Endodermal cell (in vitro differentiated cells): ENCODE measurements at regions not wholly inside any gene's neighbourhood (a gene's known extent, or its start where the extent isn't known, plus 50 kb on each side); places are given as distances from the start of the nearest gene placed in this dataset.

Experiments used
- DNase-seq: peaks from one replicate; pipeline ENCODE4 v3.0.0-alpha.2; 2017
- H3K27ac ChIP-seq: 2 replicates; pipeline ENCODE4 v1.5.1; 2013; ENCODE audit warnings: mild to moderate bottlenecking, low read depth, low read length, moderate library complexity
- H3K27me3 ChIP-seq: 2 replicates; pipeline ENCODE4 v1.6.1; 2013; ENCODE audit warnings: mild to moderate bottlenecking, low read length, moderate library complexity; ENCODE audit not compliant: insufficient read depth, control insufficient read depth, poor library complexity, severe bottlenecking
- H3K36me3 ChIP-seq: 2 replicates; pipeline ENCODE4 v1.7.0; 2013; ENCODE audit warnings: mild to moderate bottlenecking, low read length, moderate library complexity; ENCODE audit not compliant: control insufficient read depth, insufficient read depth
- H3K4me1 ChIP-seq: one replicate; pipeline ENCODE4 v1.7.0; 2013; ENCODE audit warnings: low read length; ENCODE audit not compliant: control insufficient read depth, insufficient read depth
- H3K4me3 ChIP-seq: 2 replicates; pipeline ENCODE4 v1.5.1; 2013; ENCODE audit warnings: mild to moderate bottlenecking, low read length, moderate library complexity
- H3K9ac ChIP-seq: 2 replicates; pipeline ENCODE4 v1.6.1; 2013; ENCODE audit warnings: mild to moderate bottlenecking, low read length, moderate library complexity; ENCODE audit not compliant: poor library complexity, severe bottlenecking; ENCODE audit errors: extremely low read depth
- H3K9me3 ChIP-seq: 2 replicates; pipeline ENCODE4 v1.6.1; 2013; ENCODE audit warnings: mild to moderate bottlenecking, low read length, moderate library complexity; ENCODE audit not compliant: control insufficient read depth
- H3K27ac Mint-ChIP-seq: 2 replicates; pipeline ENCODE4 v1.8.0; 2020; ENCODE audit warnings: mixed read lengths
- H3K27me3 Mint-ChIP-seq: 2 replicates; pipeline ENCODE4 v1.8.0; 2021; ENCODE audit warnings: mild to moderate bottlenecking, mixed read lengths; ENCODE audit not compliant: insufficient read depth
- H3K36me3 Mint-ChIP-seq: 2 replicates; pipeline ENCODE4 v1.8.0; 2020; ENCODE audit warnings: low read depth, mixed read lengths
- H3K4me1 Mint-ChIP-seq: 2 replicates; pipeline ENCODE4 v1.8.0; 2020; ENCODE audit warnings: mixed read lengths
- H3K4me3 Mint-ChIP-seq: 2 replicates; pipeline ENCODE4 v1.8.0; 2020; ENCODE audit warnings: mild to moderate bottlenecking, moderate library complexity, mixed read lengths
- H3K9me3 Mint-ChIP-seq: 2 replicates; pipeline ENCODE4 v1.8.0; 2020; ENCODE audit warnings: mild to moderate bottlenecking, mixed read lengths
- WGBS, 2 experiments: methylation state at CpG; one replicate each; pipeline versions ENCODE4 v1.1.5 to v1.1.7; 2013; ENCODE audit warnings: missing lambda C conversion rate in 2 of 2, mixed read lengths in 1 of 2; ENCODE audit not compliant: insufficient coverage in 1 of 2, insufficient read length in 1 of 2; 5-methylcytosine and 5-hydroxymethylcytosine counted together
- TF ChIP-seq, protein P1 (sequence below): fragments of 200-600 bp; sonication (generic); conservative IDR thresholded peaks from 2 replicates; pipeline ENCODE4 v1.5.0; 2021; ENCODE audit warnings: antibody characterized with exemption, mild to moderate bottlenecking

DNA sequence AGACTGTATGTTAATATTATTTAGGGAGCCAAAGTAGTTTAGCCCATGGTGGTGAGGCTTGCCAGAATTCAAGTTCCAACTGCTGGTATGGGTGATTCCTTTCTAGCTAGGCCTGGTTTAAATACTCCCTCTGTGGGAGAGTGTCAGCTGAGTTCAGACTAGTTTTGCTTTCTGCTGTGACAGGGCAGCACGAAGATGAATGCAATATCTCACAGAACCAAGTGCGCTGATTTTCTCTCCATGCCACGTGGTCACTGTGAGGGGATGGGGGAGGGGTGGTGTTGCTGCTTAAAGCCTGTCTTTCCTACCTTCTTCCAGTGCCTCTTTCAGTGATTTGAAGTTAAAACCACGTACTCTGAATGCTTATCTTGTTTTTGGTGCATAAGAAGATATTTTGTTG is 445.7 kb upstream of the CXorf51B start:
- H3K4me1 ChIP-seq: no peaks in the 10 kb centered on the region
- peaks cover 46% of the 10 kb centered on the region for H3K9me3 Mint-ChIP-seq
- no peak overlapping the region for H3K27ac Mint-ChIP-seq
- TF ChIP-seq, protein P1, sequence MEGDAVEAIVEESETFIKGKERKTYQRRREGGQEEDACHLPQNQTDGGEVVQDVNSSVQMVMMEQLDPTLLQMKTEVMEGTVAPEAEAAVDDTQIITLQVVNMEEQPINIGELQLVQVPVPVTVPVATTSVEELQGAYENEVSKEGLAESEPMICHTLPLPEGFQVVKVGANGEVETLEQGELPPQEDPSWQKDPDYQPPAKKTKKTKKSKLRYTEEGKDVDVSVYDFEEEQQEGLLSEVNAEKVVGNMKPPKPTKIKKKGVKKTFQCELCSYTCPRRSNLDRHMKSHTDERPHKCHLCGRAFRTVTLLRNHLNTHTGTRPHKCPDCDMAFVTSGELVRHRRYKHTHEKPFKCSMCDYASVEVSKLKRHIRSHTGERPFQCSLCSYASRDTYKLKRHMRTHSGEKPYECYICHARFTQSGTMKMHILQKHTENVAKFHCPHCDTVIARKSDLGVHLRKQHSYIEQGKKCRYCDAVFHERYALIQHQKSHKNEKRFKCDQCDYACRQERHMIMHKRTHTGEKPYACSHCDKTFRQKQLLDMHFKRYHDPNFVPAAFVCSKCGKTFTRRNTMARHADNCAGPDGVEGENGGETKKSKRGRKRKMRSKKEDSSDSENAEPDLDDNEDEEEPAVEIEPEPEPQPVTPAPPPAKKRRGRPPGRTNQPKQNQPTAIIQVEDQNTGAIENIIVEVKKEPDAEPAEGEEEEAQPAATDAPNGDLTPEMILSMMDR: no peak
- peaks cover 6% of the 10 kb centered on the region for H3K9me3 ChIP-seq
- no peak for DNase-seq
- no peaks in the 10 kb centered on the region for H3K36me3 ChIP-seq
- no peak overlapping the region for H3K9ac ChIP-seq
- H3K27ac ChIP-seq: no peak overlapping the region
- no peaks in the 10 kb centered on the region for H3K4me1 Mint-ChIP-seq
- no peaks in the 10 kb centered on the region for H3K27me3 Mint-ChIP-seq
- no peaks in the 10 kb centered on the region for H3K27me3 ChIP-seq
- H3K4me3 ChIP-seq: no peak overlapping the region
- no peak overlapping the region for H3K4me3 Mint-ChIP-seq
- 49% methylated on average over 4 of the region's 4 CpGs; no CpG with 5 or more reads in 1 of the 2 experiments for WGBS, 2 experiments
- no peaks in the 10 kb centered on the region for H3K36me3 Mint-ChIP-seq

GRCh38 chrX:146385529-146385928 is 424.0 kb upstream of the CXorf51B start:
- H3K4me1 ChIP-seq: no peaks in the 10 kb centered on the region
- peaks cover 25% of the 10 kb centered on the region for H3K9me3 ChIP-seq
- no peak overlapping the region for H3K9ac ChIP-seq
- H3K36me3 Mint-ChIP-seq: no peaks in the 10 kb centered on the region
- H3K4me1 Mint-ChIP-seq: no peaks in the 10 kb centered on the region
- no peaks in the 10 kb centered on the region for H3K27me3 Mint-ChIP-seq
- no peak for DNase-seq
- no peaks in the 10 kb centered on the region for H3K36me3 ChIP-seq
- no peak overlapping the region for H3K27ac ChIP-seq
- H3K4me3 ChIP-seq: no peak overlapping the region
- TF ChIP-seq, protein P1: no peak
- WGBS, 2 experiments: 65% methylated on average over 2 of the region's 3 CpGs; no CpG with 5 or more reads in 1 of the 2 experiments
- H3K27me3 ChIP-seq: no peaks in the 10 kb centered on the region
- H3K4me3 Mint-ChIP-seq: no peak overlapping the region
- peaks cover 49% of the 10 kb centered on the region for H3K9me3 Mint-ChIP-seq
- H3K27ac Mint-ChIP-seq: no peak overlapping the region

GRCh38 chrX:146396409-146396808 is 413.2 kb upstream of the CXorf51B start:
- 44 to 60% methylated on average over 1 of the region's 3 CpGs for WGBS, 2 experiments
- Histone ChIP-seq H3K27ac (no peak overlapping the region), H3K4me3 (no peak overlapping the region), H3K9ac (no peak overlapping the region), H3K4me1 (no peaks in the 10 kb centered on the region), H3K27me3 (no peaks in the 10 kb centered on the region), H3K9me3 (peaks cover 31% of the 10 kb centered on the region), H3K36me3 (no peaks in the 10 kb centered on the region)
- H3K4me1 Mint-ChIP-seq: no peaks in the 10 kb centered on the region
- no peaks in the 10 kb centered on the region for H3K36me3 Mint-ChIP-seq
- DNase-seq: peak; percentile 62
- no peak overlapping the region for H3K4me3 Mint-ChIP-seq
- H3K9me3 Mint-ChIP-seq: peaks cover 50% of the 10 kb centered on the region
- no peaks in the 10 kb centered on the region for H3K27me3 Mint-ChIP-seq
- TF ChIP-seq, protein P1: peak; percentile 53
- H3K27ac Mint-ChIP-seq: no peak overlapping the region
